ENCODE measurements at regions not wholly inside any gene's neighbourhood (a gene's known extent, or its start where the extent isn't known, plus 50 kb on each side); places are given as distances from the start of the nearest gene placed in this dataset.

DNA sequence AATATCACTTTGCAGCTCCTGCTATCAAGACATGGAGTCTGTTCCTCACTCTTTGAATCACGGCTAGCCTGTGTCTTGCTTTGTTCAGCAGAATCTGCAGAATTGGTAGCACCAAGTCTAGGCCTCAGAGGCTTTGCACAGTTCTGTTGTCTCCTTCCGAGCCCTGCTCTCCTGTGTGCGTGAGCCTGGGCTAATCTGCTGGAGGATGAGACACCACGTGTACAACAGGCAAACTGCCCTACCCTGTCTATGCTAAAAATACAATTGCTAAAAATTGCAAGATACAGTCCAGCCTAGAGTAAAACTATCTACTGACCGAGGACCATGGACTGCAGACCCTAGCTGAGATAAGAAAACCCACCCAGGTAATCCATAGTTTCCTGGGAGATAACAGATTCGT lies 484.7 kb downstream of the NPIPA7 start:
- TF ChIP-seq, protein P1, sequence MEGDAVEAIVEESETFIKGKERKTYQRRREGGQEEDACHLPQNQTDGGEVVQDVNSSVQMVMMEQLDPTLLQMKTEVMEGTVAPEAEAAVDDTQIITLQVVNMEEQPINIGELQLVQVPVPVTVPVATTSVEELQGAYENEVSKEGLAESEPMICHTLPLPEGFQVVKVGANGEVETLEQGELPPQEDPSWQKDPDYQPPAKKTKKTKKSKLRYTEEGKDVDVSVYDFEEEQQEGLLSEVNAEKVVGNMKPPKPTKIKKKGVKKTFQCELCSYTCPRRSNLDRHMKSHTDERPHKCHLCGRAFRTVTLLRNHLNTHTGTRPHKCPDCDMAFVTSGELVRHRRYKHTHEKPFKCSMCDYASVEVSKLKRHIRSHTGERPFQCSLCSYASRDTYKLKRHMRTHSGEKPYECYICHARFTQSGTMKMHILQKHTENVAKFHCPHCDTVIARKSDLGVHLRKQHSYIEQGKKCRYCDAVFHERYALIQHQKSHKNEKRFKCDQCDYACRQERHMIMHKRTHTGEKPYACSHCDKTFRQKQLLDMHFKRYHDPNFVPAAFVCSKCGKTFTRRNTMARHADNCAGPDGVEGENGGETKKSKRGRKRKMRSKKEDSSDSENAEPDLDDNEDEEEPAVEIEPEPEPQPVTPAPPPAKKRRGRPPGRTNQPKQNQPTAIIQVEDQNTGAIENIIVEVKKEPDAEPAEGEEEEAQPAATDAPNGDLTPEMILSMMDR (IDR thresholded peaks at IDR 0.05) = no peak
- TF ChIP-seq, protein P2, sequence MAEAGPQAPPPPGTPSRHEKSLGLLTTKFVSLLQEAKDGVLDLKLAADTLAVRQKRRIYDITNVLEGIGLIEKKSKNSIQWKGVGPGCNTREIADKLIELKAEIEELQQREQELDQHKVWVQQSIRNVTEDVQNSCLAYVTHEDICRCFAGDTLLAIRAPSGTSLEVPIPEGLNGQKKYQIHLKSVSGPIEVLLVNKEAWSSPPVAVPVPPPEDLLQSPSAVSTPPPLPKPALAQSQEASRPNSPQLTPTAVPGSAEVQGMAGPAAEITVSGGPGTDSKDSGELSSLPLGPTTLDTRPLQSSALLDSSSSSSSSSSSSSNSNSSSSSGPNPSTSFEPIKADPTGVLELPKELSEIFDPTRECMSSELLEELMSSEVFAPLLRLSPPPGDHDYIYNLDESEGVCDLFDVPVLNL (CRISPR knock-in tag; IDR thresholded peaks at IDR 0.05; ENCODE audit: borderline replicate concordance, low read depth) = no peak
- TF ChIP-seq, protein P3, sequence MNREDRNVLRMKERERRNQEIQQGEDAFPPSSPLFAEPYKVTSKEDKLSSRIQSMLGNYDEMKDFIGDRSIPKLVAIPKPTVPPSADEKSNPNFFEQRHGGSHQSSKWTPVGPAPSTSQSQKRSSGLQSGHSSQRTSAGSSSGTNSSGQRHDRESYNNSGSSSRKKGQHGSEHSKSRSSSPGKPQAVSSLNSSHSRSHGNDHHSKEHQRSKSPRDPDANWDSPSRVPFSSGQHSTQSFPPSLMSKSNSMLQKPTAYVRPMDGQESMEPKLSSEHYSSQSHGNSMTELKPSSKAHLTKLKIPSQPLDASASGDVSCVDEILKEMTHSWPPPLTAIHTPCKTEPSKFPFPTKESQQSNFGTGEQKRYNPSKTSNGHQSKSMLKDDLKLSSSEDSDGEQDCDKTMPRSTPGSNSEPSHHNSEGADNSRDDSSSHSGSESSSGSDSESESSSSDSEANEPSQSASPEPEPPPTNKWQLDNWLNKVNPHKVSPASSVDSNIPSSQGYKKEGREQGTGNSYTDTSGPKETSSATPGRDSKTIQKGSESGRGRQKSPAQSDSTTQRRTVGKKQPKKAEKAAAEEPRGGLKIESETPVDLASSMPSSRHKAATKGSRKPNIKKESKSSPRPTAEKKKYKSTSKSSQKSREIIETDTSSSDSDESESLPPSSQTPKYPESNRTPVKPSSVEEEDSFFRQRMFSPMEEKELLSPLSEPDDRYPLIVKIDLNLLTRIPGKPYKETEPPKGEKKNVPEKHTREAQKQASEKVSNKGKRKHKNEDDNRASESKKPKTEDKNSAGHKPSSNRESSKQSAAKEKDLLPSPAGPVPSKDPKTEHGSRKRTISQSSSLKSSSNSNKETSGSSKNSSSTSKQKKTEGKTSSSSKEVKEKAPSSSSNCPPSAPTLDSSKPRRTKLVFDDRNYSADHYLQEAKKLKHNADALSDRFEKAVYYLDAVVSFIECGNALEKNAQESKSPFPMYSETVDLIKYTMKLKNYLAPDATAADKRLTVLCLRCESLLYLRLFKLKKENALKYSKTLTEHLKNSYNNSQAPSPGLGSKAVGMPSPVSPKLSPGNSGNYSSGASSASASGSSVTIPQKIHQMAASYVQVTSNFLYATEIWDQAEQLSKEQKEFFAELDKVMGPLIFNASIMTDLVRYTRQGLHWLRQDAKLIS (CRISPR knock-in tag; IDR thresholded peaks at IDR 0.05; ENCODE audit: borderline replicate concordance) = no peak
- no peak for TF ChIP-seq GABPB1 (CRISPR knock-in tag; IDR thresholded peaks at IDR 0.05)
- no peak for TF ChIP-seq ZNF121 (CRISPR knock-in tag; IDR thresholded peaks at IDR 0.05)
- no peak for TF ChIP-seq NR2C2 (CRISPR knock-in tag; IDR thresholded peaks at IDR 0.05)
- TF ChIP-seq CBFB (CRISPR knock-in tag; IDR thresholded peaks at IDR 0.05; ENCODE audit: low read depth) = no peak
- no peak for TF ChIP-seq JUN (CRISPR knock-in tag; IDR thresholded peaks at IDR 0.05)

All from WTC11 (cell line).